HCT116 (cell line): ENCODE measurements at regions not wholly inside any gene's neighbourhood (a gene's known extent, or its start where the extent isn't known, plus 50 kb on each side); places are given as distances from the start of the nearest gene placed in this dataset.

Experiments
- ATAC-seq: fragments of 200-7000 bp; cut with Tn5 transposase; 2 replicates; pipeline ENCODE4 v1.9.1; 2020; ENCODE audit warnings: mild to moderate bottlenecking, moderate library complexity
- BruUV-seq: library from RNA; stranded (reverse); fragments of 400-500 nt; replicated peaks from 2 replicates; lab custom pipeline; 2021; lab: Mats Ljungman, UMichigan
- CTCF ChIA-PET: fragments of 300-600 bp; sonication (Branson Sonifier 250); formaldehyde crosslinking; loops from one replicate; lab custom pipeline; 2021; ENCODE audit warnings: antibody characterized with exemption; lab: Charles Lee
- POLR2A ChIA-PET: fragments of 300-600, 350-600 bp; sonication (Branson Sonifier 250); formaldehyde crosslinking; loops from one replicate; lab custom pipeline; 2021; ENCODE audit warnings: antibody characterized with exemption; lab: Charles Lee
- RAD21 ChIA-PET, 2 experiments: fragments of 300-600 bp; sonication (Branson Sonifier 250); formaldehyde crosslinking; loops; one replicate each; lab custom pipeline; 2023; ENCODE audit warnings: low total read pairs in 2 of 2; ENCODE audit not compliant: uncharacterized antibody in 2 of 2, unreplicated experiment in 2 of 2, low non-redundant PET in 1 of 2; lab: Charles Lee
- DNase-seq: peaks from one replicate; pipeline ENCODE4 v3.0.0-alpha.2; 2010; ENCODE audit warnings: low read depth, low spot score
- H2AFZ ChIP-seq: fragments of 200-600 bp; shearing (Covaris generic), sonication (generic); 2 replicates; pipeline ENCODE4 v1.6.1; 2017; ENCODE audit warnings: low read depth, mixed run types, mixed read lengths, antibody characterized with exemption, low read length; ENCODE audit not compliant: poor library complexity, severe bottlenecking
- H3K27ac ChIP-seq: 2 replicates; pipeline ENCODE4 v1.5.1; 2012; ENCODE audit warnings: low read depth, low read length
- H3K27me3 ChIP-seq: fragments of 200-600 bp; sonication (generic); 2 replicates; pipeline ENCODE4 v1.6.1; 2016; ENCODE audit warnings: mixed run types, low read length, mixed read lengths; ENCODE audit not compliant: insufficient read depth
- H3K36me3 ChIP-seq, 2 experiments: fragments of 200-500 bp in 1 of 2; fragments of 200-600 bp in 1 of 2; sonication (Bioruptor generic) in 1 of 2; sonication (generic) in 1 of 2; 2 replicates each; pipeline versions ENCODE4 v1.5.1 to v1.6.1; 2014 to 2016; ENCODE audit warnings: low read length in 2 of 2, inconsistent platforms in 1 of 2, mixed read lengths in 1 of 2, mixed run types in 1 of 2; ENCODE audit not compliant: insufficient read depth in 2 of 2, control insufficient read depth in 1 of 2
- H3K4me1 ChIP-seq, 2 experiments: fragments of 200-600 bp in 1 of 2; sonication (generic) in 1 of 2; 2 replicates each; pipeline versions ENCODE4 v1.5.1 to v1.6.1; 2012 to 2017; ENCODE audit warnings: low read length in 2 of 2, inconsistent platforms in 1 of 2, mild to moderate bottlenecking in 1 of 2, mixed read lengths in 1 of 2, mixed run types in 1 of 2, moderate library complexity in 1 of 2; ENCODE audit not compliant: insufficient read depth in 2 of 2, control insufficient read depth in 1 of 2
- H3K4me2 ChIP-seq: fragments of 200-600 bp; sonication (generic); 2 replicates; pipeline ENCODE4 v1.6.1; 2017; ENCODE audit warnings: mixed run types, low read length, mixed read lengths
- H3K4me3 ChIP-seq, 2 experiments: fragments of 200-600 bp in 1 of 2; sonication (generic) in 1 of 2; replicated peaks in 1 of 2; 2 replicates each; pipeline ENCODE4 v1.5.1; 2011 to 2016; ENCODE audit warnings: low read length in 2 of 2, control low read depth in 1 of 2, low read depth in 1 of 2, mild to moderate bottlenecking in 1 of 2, mixed read lengths in 1 of 2, mixed run types in 1 of 2
- H3K79me2 ChIP-seq: fragments of 200-600 bp; sonication (generic); 2 replicates; pipeline ENCODE4 v1.6.1; 2017; ENCODE audit warnings: mild to moderate bottlenecking, mixed run types, low read length, moderate library complexity, mixed read lengths; ENCODE audit not compliant: insufficient read depth
- H3K9ac ChIP-seq: fragments of 200-600 bp; sonication (generic); 2 replicates; pipeline ENCODE4 v1.6.1; 2016; ENCODE audit warnings: low read length, mixed read lengths
- H3K9me2 ChIP-seq: fragments of 200-600 bp; sonication (generic), shearing (Covaris generic); 2 replicates; pipeline ENCODE4 v1.6.1; 2017; ENCODE audit warnings: mixed run types, mild to moderate bottlenecking, moderate library complexity; ENCODE audit not compliant: insufficient read depth
- H3K9me3 ChIP-seq, 2 experiments: fragments of 200-500 bp in 1 of 2; fragments of 200-600 bp in 1 of 2; sonication (Bioruptor generic) in 1 of 2; sonication (generic) in 1 of 2; 2 replicates each; pipeline ENCODE4 v1.6.1; 2014 to 2017; ENCODE audit warnings: low read length in 2 of 2, mixed read lengths in 2 of 2, inconsistent platforms in 1 of 2, low read depth in 1 of 2, mild to moderate bottlenecking in 1 of 2, mixed run types in 1 of 2, moderate library complexity in 1 of 2; ENCODE audit not compliant: control insufficient read depth in 1 of 2, insufficient read depth in 1 of 2
- H4K20me1 ChIP-seq: fragments of 200-600 bp; sonication (generic), shearing (Covaris generic); 2 replicates; pipeline ENCODE4 v1.6.1; 2017; ENCODE audit warnings: mixed run types, mild to moderate bottlenecking, moderate library complexity; ENCODE audit not compliant: insufficient read depth
- ATF3 ChIP-seq: IDR thresholded peaks from 2 replicates; pipeline ENCODE4 v1.6.1; 2012
- CBX3 ChIP-seq: IDR thresholded peaks from 2 replicates; pipeline ENCODE4 v1.6.1; 2012; ENCODE audit warnings: low read depth
- CTCF ChIP-seq, 3 experiments: fragments of 200-600 bp in 1 of 3; sonication (generic) in 1 of 3; IDR thresholded peaks in 2 of 3; conservative IDR thresholded peaks in 1 of 3; 2 replicates each; pipeline ENCODE4 v1.5.1; 2012 to 2017; ENCODE audit warnings: low read depth in 2 of 3, low read length in 2 of 3, antibody characterized with exemption in 1 of 3, borderline replicate concordance in 1 of 3, control low read depth in 1 of 3, mild to moderate bottlenecking in 1 of 3, mixed read lengths in 1 of 3, mixed run types in 1 of 3, moderate library complexity in 1 of 3; ENCODE audit not compliant: insufficient read depth in 1 of 3
- EGR1 ChIP-seq: IDR thresholded peaks from 2 replicates; pipeline ENCODE4 v1.6.1; 2012; ENCODE audit warnings: low read depth
- ELF1 ChIP-seq: IDR thresholded peaks from 2 replicates; pipeline ENCODE4 v1.6.1; 2012; ENCODE audit warnings: low read depth, borderline replicate concordance
- EZH2phosphoT487 ChIP-seq: fragments of 200-600 bp; IDR thresholded peaks from 2 replicates; pipeline ENCODE4 v1.6.1; 2018; ENCODE audit warnings: antibody characterized with exemption, borderline replicate concordance
- FOSL1 ChIP-seq: IDR thresholded peaks from 2 replicates; pipeline ENCODE4 v1.6.1; 2012; ENCODE audit warnings: low read depth
- JUND ChIP-seq: IDR thresholded peaks from 2 replicates; pipeline ENCODE4 v1.6.1; 2012
- MAX ChIP-seq: IDR thresholded peaks from 2 replicates; pipeline ENCODE4 v1.6.1; 2012
- REST ChIP-seq: IDR thresholded peaks from 2 replicates; pipeline ENCODE4 v1.6.1; 2012; ENCODE audit warnings: low read depth
- SIN3A ChIP-seq: IDR thresholded peaks from 2 replicates; pipeline ENCODE4 v1.6.1; 2012; ENCODE audit warnings: low read depth
- SP1 ChIP-seq: IDR thresholded peaks from 2 replicates; pipeline ENCODE4 v1.6.1; 2012; ENCODE audit warnings: low read depth
- SRF ChIP-seq: IDR thresholded peaks from 2 replicates; pipeline ENCODE4 v1.6.1; 2012; ENCODE audit warnings: low read depth
- ZFX ChIP-seq: fragments of 450-650 bp; IDR thresholded peaks from 2 replicates; pipeline ENCODE4 v1.6.1; 2017
- ZNF274 ChIP-seq: fragments of 200-500 bp; sonication (Bioruptor generic); IDR thresholded peaks from 2 replicates; pipeline ENCODE4 v1.6.1; 2014; ENCODE audit warnings: mild to moderate bottlenecking, low read depth, low read length, inconsistent platforms
- intact Hi-C: fragments of 100-400 bp; cut with micrococcal nuclease; formaldehyde crosslinking; loops from 2 replicates; pipeline ENCODE4 v1.10.0; 2022

- ChIA-PET CTCF (no interaction called here), POLR2A (no interaction called here), RAD21 (no interaction called here)
- no peaks in the 10 kb centered on the region for H4K20me1 ChIP-seq
- 0 out of 2 replicates have a peak, but pooled peaks cover 2% of the 10 kb centered on the region for H3K9me2 ChIP-seq
- no peaks in the 10 kb centered on the region for H3K36me3 ChIP-seq
- no peak overlapping the region for H2AFZ ChIP-seq
- DNase-seq, result no peak
- no peaks in the 10 kb centered on the region for H3K9me3 ChIP-seq
- H3K27ac ChIP-seq, result no peak overlapping the region
- H3K4me1 ChIP-seq, result no peaks in the 10 kb centered on the region
- H3K79me2 ChIP-seq, result no peaks in the 10 kb centered on the region
- no peak for ATAC-seq
- TF ChIP-seq CTCF (IDR thresholded peaks at IDR 0.05 in 2 of 3, conservative IDR thresholded peaks at IDR 0.05 in 1 of 3; ENCODE audit: borderline replicate concordance in 1 of 3, insufficient read depth in 1 of 3, low read depth in 2 of 3, low read length in 2 of 3), result no peak
- no peak for TF ChIP-seq ELF1
- TF ChIP-seq SP1, result no peak
- no peak for TF ChIP-seq FOSL1
- no peak for TF ChIP-seq CBX3
- TF ChIP-seq JUND, result no peak
- no peak for TF ChIP-seq REST
- TF ChIP-seq EZH2phosphoT487, result no peak
- no peak for TF ChIP-seq SRF
- no peak for TF ChIP-seq ZNF274
- no peak for TF ChIP-seq ZFX
- TF ChIP-seq EGR1, result no peak
- TF ChIP-seq SIN3A, result no peak
- TF ChIP-seq ATF3, result no peak
- TF ChIP-seq MAX, result no peak
- TF ChIP-seq, all 23 proteins: peak for 0
- Histone ChIP-seq H3K9ac (no peak overlapping the region), H3K4me3 (no peak overlapping the region), H3K4me2 (no peak overlapping the region), H3K27me3 (no peaks in the 10 kb centered on the region)
- intact Hi-C loops, result no loop called here
- no TSS peak for BruUV-seq
These were observed 100.4 kb upstream of the SEMA6A start for GRCh38 chr5:116674881-116675625.
